LHCN-M2 (cell line): ENCODE measurements at regions not wholly inside any gene's neighbourhood (a gene's known extent, or its start where the extent isn't known, plus 50 kb on each side); places are given as distances from the start of the nearest gene placed in this dataset.

Source experiments
- DNase-seq: peaks from one replicate; pipeline ENCODE4 v3.0.0-alpha.2; 2012; ENCODE audit warnings: low read depth

DNA sequence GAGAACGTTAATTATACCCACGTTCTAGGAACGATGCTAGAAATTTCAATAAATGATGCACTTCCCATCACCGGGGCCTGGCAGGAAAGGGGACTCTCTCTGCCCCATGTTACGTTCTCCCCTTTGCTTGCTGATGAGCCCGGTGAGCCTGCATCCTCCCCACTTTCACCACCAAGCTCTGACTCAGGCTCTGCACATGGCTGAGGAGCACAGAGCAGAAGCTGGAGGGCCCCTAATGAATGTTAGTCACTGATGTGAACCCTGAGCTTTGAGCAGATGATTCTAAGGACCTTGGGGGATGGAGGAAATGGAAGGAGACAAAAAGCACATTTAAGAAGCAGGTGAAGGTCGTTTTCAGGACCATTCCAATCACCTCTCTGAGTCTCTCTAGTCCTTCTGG is 468.2 kb upstream of the ARID1B start:
- DNase-seq = no peak

DNA sequence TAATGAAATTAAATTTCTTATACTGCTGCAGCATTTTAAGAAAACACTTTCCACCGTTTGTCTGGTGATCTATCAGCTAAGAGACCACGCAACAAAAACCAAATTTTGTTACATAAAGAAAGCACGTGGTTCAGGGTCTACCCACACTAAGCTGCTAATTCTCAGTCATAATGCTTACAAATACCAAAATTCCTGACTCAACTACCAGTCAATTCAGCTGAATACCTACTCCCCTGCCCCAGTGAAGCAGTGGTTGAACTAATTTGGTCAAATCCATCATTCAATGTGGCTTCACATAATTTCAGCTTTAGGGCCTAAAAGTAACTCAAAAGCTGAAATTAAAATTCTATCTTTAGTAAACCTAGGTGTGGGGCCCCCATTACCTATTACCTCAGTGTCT is 468.6 kb upstream of the ARID1B start:
- no peak for DNase-seq

DNA sequence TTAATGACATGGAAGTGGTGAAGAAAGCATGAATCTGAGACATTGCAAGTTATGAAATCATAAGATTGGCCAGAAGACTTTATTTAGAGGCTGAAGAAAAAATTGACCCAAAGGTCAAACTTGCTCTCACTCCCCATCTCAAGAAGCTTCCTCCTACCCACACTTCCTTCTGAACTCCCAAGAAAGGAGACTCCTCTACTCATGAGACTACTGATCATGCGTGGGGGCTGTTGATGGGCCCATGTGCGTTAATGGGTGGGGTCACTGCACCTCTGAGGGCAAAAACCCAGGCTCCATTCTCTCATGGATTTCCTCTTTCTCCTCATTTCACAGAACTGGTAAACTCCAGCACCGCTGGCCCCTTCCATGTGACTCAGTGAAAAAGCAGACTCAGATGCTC is 470.6 kb upstream of the ARID1B start:
- DNase-seq = no peak

GRCh38 chr6:156283091-156283490 is 494.1 kb upstream of the ARID1B start:
- no peak for DNase-seq

- no peak for DNase-seq
Measured at GRCh38 chr6:156282087-156282486, 495.1 kb upstream of the ARID1B start.

DNA sequence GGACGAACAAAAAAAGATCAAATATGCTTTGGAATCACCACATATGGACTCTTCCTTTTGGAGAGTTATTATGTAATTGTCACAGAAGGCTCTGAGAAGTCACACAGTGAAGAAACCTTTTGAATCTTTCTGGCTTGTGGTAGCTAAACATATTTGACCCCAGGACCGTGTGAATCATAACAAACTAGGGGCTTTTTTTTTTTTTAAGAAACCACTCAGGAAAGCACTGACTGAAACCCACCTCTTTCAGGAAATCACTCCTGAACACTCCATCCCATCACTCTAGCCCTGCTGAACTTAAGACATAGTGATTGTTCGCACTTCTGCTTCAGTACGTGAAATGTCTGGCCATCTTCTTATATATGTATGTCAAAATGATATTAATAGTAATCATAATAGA is 495.9 kb upstream of the ARID1B start:
- DNase-seq = no peak

DNA sequence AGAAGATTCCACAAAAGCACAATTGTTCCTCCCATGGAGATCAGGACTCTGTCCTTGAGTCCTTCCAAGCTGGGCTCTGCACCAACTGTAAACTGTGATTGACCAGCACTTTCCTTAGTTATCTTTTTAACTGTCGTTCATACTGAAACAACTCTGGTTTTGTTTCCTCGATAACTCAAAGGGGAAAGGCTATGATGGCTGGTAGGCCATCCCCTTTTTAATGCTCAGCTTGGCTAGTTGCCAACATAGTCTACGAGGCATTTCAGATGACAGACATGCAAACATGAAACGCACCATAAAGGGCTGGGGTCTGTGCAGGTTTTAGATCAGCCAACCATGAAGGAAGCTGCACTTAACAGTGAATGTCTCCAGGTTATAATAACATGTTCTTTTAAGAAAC is 497.1 kb upstream of the ARID1B start:
- DNase-seq = no peak

- no peak for DNase-seq
Measured at GRCh38 chr6:156279261-156279969, 497.8 kb upstream of the ARID1B start.

DNA sequence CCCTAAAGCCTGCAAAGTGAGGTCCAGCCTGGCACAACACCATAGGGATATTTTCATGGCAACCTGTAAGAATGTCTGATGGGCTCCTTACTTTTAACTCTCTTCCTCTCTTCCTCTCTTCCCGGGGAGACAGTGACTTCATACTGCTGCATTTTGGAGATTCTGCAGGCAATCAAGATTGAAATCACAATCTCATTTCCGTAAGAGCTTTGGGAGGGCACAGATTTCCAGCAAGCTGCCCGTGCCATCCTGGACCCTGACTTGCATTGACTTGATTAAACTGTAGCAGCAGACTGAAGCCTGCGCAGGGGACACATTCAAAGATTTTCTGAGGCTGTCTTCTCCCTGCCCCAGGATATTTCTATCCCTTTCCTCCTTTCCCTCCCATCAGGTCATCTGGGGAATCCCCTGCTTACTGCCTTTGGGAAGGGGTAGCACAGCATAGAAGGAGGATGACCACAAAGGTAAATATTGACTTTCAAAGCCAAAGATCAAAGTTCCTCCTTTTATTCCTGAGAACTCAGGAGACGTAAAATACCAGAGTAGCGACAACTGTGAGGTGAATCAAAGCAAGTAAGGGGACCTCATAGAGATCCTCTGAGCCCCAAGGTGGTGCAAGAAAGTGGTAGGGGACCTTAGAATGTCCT is 504.0 kb upstream of the ARID1B start:
- DNase-seq = no peak

DNA sequence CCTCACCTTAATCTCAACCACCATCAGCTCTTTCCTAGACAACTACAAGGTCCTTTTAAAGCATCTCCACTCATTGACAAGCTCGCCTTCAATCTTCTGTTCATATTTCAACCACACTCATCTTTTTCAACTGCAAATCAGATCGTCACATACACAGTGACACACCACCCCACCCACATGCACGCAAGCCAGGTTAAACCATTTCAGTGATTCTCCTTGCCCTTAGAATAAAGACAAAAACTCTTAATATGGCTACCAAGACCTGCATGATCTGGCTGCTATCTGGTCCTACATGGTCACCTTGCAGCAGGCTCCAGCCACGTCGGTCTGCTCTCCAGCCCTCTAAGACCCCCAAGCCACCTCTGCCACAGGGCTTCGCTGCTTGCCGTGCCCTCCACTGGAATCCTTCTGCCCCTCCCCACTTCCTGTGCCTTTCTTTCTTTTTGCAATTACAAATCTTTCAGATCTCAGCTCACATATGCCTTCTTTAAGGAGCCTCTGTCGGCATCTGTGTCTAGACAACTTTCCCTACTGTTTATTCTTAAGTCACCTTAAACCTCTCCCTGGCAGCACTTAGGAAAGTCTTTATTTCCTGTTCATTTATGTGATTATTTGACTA is 507.3 kb upstream of the ARID1B start:
- DNase-seq = no peak

GRCh38 chr6:156268849-156269248 is 508.3 kb upstream of the ARID1B start:
- no peak for DNase-seq

DNA sequence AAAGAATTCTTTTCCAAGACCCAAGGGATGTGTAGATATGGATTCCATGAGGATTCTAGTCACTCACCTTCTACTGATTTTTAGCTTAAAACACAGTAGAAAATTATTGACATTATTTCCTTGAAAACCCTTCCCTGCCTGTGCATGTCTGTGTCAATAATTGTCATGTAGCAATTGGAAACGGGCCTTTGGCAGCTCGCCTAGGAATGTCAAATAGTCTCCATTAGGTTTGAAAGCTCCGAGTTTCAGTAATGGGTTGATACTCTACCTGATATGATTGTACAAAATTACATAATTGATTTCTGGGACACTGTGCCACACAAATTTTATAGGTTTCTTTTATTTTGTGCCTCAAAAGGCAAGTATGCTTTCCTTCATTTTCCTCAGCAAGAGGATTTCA is 515.2 kb upstream of the ARID1B start:
- no peak for DNase-seq

GRCh38 chr6:156260815-156261214 is 516.4 kb upstream of the ARID1B start:
- DNase-seq = no peak

GRCh38 chr6:156258981-156259380 is 518.2 kb upstream of the ARID1B start:
- no peak for DNase-seq

DNA sequence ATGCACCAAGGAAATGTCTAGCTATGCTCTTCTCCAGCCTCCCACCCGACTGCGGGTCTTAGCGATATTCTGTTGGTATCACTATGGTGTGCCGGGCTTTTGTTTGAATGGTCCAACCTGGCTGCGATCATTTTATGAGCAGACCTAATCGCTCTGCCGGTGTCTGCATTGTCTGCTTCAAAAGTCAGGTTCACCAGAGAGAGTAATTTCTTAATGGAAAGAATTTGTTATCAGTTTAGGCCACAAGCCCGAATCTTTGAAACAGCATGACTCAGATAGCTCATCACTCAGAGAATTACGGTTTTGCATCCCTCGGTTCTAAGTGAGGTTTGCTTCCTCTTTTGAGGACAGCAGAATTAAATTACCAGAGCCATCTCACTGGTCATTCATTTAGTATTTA is 521.0 kb upstream of the ARID1B start:
- no peak for DNase-seq

DNA sequence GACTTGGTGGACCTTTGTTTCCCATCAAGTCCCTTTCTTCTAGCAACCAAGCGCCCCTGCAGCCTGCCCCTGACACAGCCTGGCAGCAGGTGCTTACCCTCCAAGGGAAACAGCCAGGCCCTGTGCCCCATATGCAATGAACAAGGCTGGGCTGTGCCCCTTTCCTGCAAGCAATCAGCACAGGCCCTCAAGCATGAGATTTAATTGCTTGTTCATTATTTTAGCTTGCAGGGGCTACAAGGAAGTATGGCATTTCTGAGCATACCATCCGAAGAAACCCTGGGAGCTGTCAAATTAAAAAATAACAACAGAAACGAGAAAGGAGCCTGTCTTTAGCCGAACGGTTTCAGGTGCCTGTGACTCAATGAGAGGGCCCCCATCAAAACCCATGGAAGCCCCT is 522.9 kb upstream of the ARID1B start:
- no peak for DNase-seq

GRCh38 chr6:156250593-156250992 is 526.6 kb upstream of the ARID1B start:
- DNase-seq = no peak

GRCh38 chr6:156242206-156242605 is 535.0 kb upstream of the ARID1B start:
- DNase-seq = no peak

DNA sequence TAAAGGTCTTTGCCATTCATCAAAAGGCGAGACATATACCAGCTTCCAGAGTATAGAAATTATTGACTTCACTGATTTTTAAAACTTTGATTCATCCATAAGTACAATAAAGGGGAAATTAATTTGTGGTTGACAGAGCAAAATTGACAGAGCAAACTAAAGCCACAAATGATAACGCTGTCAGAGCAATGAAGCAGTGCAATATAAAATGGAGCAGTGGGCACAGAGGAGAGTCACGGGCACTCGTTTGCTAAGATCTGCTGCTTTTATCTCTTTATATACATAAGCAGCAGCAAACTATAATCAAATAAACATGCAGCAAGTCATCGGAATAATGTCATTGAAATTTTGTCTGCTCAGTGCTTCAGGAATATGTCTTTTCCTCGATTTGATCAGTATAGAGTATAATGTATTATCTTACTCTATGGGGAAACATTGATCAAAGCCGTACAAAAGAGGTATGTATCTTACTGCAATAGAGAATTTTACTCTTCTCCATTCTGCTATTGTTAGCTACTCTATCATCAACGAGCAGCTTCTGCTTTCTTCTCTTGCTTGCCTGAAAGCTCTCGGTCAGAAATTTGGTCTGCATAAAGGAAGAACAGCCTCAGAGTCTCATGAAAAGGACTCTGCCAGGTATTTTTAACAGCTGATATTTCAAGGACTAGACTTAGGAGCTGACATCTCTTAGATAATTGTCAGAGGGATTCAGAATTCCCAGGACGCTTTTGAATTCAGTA is 546.0 kb upstream of the ARID1B start:
- no peak for DNase-seq

GRCh38 chr6:156219973-156220372 is 557.2 kb upstream of the ARID1B start:
- DNase-seq = no peak

GRCh38 chr6:156205678-156206077 is 571.5 kb upstream of the ARID1B start:
- no peak for DNase-seq

- no peak for DNase-seq
Measured at GRCh38 chr6:156199182-156199581, 578.0 kb upstream of the ARID1B start.

GRCh38 chr6:156197513-156197912 is 579.7 kb upstream of the ARID1B start:
- no peak for DNase-seq
